Karpas-422 (cell line): ENCODE measurements at regions not wholly inside any gene's neighbourhood (a gene's known extent, or its start where the extent isn't known, plus 50 kb on each side); places are given as distances from the start of the nearest gene placed in this dataset.

ENCODE experiments used
- DNase-seq: peaks from one replicate; pipeline ENCODE4 v3.0.0-alpha.2; 2015
- H2AFZ ChIP-seq: fragments of 200-600 bp; sonication (generic); 2 replicates; pipeline ENCODE4 v1.6.1; 2014; ENCODE audit warnings: antibody characterized with exemption, low read length, mixed read lengths
- H3K27ac ChIP-seq: fragments of 200-600 bp; sonication (generic); 2 replicates; pipeline ENCODE4 v1.5.1; 2014; ENCODE audit warnings: mild to moderate bottlenecking, low read length, moderate library complexity
- H3K27me3 ChIP-seq: fragments of 200-600 bp; sonication (generic); 2 replicates; pipeline ENCODE4 v1.6.1; 2014; ENCODE audit warnings: low read length, mixed read lengths
- H3K36me3 ChIP-seq: fragments of 200-600 bp; sonication (generic); 2 replicates; pipeline ENCODE4 v1.6.1; 2014; ENCODE audit warnings: low read length, mixed read lengths; ENCODE audit not compliant: insufficient read depth
- H3K4me1 ChIP-seq: fragments of 200-600 bp; sonication (generic); 2 replicates; pipeline ENCODE4 v1.6.1; 2014; ENCODE audit warnings: mild to moderate bottlenecking, low read length, mixed read lengths
- H3K4me2 ChIP-seq: fragments of 200-600 bp; sonication (generic); 2 replicates; pipeline ENCODE4 v1.6.1; 2014; ENCODE audit warnings: low read length, low read depth, mild to moderate bottlenecking; ENCODE audit not compliant: poor library complexity, severe bottlenecking
- H3K4me3 ChIP-seq: fragments of 200-600 bp; sonication (generic); 2 replicates; pipeline ENCODE4 v1.5.1; 2014; ENCODE audit warnings: mild to moderate bottlenecking, antibody characterized with exemption, low read length, mixed read lengths
- H3K79me2 ChIP-seq: fragments of 200-600 bp; sonication (generic); 2 replicates; pipeline ENCODE4 v1.6.1; 2014; ENCODE audit warnings: mild to moderate bottlenecking, low read length, mixed read lengths
- H3K9ac ChIP-seq: fragments of 200-600 bp; sonication (generic); 2 replicates; pipeline ENCODE4 v1.6.0; 2014; ENCODE audit warnings: low read length
- H3K9me2 ChIP-seq: fragments of 200-600 bp; sonication (generic), shearing (Covaris generic); replicated peaks from 2 replicates; pipeline ENCODE4 v1.6.0; 2014; ENCODE audit warnings: mild to moderate bottlenecking, low read length, moderate library complexity; ENCODE audit not compliant: insufficient read depth
- H3K9me3 ChIP-seq: fragments of 300-700, 200-600 bp; sonication (generic); 2 replicates; pipeline ENCODE4 v1.6.1; 2014; ENCODE audit warnings: low read length, mixed read lengths
- H4K20me1 ChIP-seq: fragments of 200-600 bp; sonication (generic); 2 replicates; pipeline ENCODE4 v1.6.1; 2014; ENCODE audit warnings: mild to moderate bottlenecking, antibody characterized with exemption, low read length, low read depth; ENCODE audit not compliant: insufficient read depth

- Histone ChIP-seq H3K4me1 (no peaks in the 10 kb centered on the region), H3K9ac (no peak overlapping the region), H3K36me3 (no peaks in the 10 kb centered on the region), H3K79me2 (no peaks in the 10 kb centered on the region), H2AFZ (no peak overlapping the region), H3K27ac (no peak overlapping the region), H3K4me2 (no peak overlapping the region), H3K4me3 (no peak overlapping the region), H4K20me1 (no peaks in the 10 kb centered on the region), H3K9me2 (no peaks in the 10 kb centered on the region), H3K9me3 (no peaks in the 10 kb centered on the region), H3K27me3 (no peaks in the 10 kb centered on the region)
- no peak for DNase-seq
Measured at GRCh38 chr1:221411283-221411682, 330.6 kb downstream of the DUSP10 start.

DNA sequence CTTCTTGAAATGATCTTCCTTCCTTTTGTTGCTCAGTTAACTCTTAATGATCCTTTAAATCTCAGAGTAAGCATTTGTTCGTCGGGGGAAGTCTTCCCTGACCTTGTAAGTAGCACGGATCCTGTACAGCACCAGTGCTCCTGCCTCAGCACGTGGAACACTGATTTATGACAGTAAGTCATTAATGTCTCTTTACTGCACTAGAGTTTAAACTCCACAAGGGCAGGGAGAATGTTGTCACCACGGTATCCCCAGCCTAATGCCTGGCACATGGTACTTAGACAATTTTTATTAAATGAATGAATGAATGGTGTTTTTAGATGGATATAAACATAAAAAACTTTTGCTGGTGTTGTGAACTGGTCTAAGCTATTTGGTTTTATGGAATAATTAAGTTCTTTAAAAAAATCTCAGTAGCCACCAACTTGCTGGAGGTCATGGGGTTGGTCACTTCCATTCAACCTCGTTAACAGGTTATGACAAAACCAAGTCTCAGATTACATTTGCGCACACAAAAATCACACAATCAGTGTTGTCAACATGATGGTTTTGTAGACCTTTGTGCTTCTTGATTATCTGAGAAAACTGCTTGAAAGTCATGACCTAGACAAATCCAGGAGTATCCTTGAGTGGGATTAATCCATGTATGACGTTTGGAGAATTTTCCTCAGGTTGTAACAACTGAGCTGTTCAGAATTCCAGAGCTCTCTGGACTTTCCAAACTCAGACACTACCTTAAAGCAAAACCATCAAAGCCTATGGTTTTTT is 326.9 kb downstream of the DUSP10 start:
- no peak overlapping the region for H2AFZ ChIP-seq
- no peaks in the 10 kb centered on the region for H3K4me1 ChIP-seq
- no peak overlapping the region for H3K9ac ChIP-seq
- DNase-seq, result no peak
- H3K4me3 ChIP-seq, result no peak overlapping the region
- H3K4me2 ChIP-seq, result no peak overlapping the region
- H3K79me2 ChIP-seq, result no peaks in the 10 kb centered on the region
- H4K20me1 ChIP-seq, result no peaks in the 10 kb centered on the region
- no peaks in the 10 kb centered on the region for H3K9me3 ChIP-seq
- no peak overlapping the region for H3K27ac ChIP-seq
- H3K36me3 ChIP-seq, result no peaks in the 10 kb centered on the region
- no peaks in the 10 kb centered on the region for H3K27me3 ChIP-seq
- no peaks in the 10 kb centered on the region for H3K9me2 ChIP-seq

DNA sequence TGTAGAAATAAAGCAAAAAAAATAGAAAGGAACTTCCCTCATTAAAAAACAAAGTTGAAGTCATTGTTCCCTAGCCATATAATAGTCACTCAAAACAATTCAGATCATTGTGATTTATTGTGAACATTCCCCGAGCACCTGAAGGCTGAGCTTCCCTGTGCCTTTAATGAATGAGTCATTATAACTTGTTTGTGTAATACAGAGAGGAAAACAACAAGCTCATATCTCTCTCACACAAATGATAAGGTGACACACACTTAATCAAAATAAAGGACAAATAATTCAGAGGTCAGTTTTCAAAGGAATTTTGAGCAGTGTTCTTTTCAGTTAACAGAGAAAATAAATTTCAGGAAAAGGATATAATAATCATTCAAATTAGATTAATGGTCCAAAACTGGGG is 326.2 kb downstream of the DUSP10 start:
- Histone ChIP-seq H3K9me2 (no peaks in the 10 kb centered on the region), H3K4me2 (no peak overlapping the region), H4K20me1 (no peaks in the 10 kb centered on the region), H3K4me3 (no peak overlapping the region), H3K36me3 (no peaks in the 10 kb centered on the region), H3K27ac (no peak overlapping the region), H3K9ac (no peak overlapping the region), H2AFZ (no peak overlapping the region), H3K9me3 (no peaks in the 10 kb centered on the region), H3K79me2 (no peaks in the 10 kb centered on the region), H3K4me1 (no peaks in the 10 kb centered on the region), H3K27me3 (no peaks in the 10 kb centered on the region)
- DNase-seq, result no peak

- no peaks in the 10 kb centered on the region for H4K20me1 ChIP-seq
- no peaks in the 10 kb centered on the region for H3K4me1 ChIP-seq
- H3K9me3 ChIP-seq, result no peaks in the 10 kb centered on the region
- no peak for DNase-seq
- no peak overlapping the region for H2AFZ ChIP-seq
- no peak overlapping the region for H3K9ac ChIP-seq
- H3K4me2 ChIP-seq, result no peak overlapping the region
- no peaks in the 10 kb centered on the region for H3K9me2 ChIP-seq
- H3K4me3 ChIP-seq, result no peak overlapping the region
- H3K27ac ChIP-seq, result no peak overlapping the region
- no peaks in the 10 kb centered on the region for H3K36me3 ChIP-seq
- H3K79me2 ChIP-seq, result no peaks in the 10 kb centered on the region
- no peaks in the 10 kb centered on the region for H3K27me3 ChIP-seq
Measured at GRCh38 chr1:221416142-221416541, 325.7 kb downstream of the DUSP10 start.

- H2AFZ ChIP-seq, result no peak overlapping the region
- no peaks in the 10 kb centered on the region for H3K27me3 ChIP-seq
- H3K9me2 ChIP-seq, result no peaks in the 10 kb centered on the region
- no peaks in the 10 kb centered on the region for H3K9me3 ChIP-seq
- H3K4me3 ChIP-seq, result no peak overlapping the region
- no peak for DNase-seq
- no peak overlapping the region for H3K4me2 ChIP-seq
- no peak overlapping the region for H3K27ac ChIP-seq
- H3K36me3 ChIP-seq, result no peaks in the 10 kb centered on the region
- no peaks in the 10 kb centered on the region for H3K4me1 ChIP-seq
- H3K9ac ChIP-seq, result no peak overlapping the region
- H4K20me1 ChIP-seq, result no peaks in the 10 kb centered on the region
- no peaks in the 10 kb centered on the region for H3K79me2 ChIP-seq
Measured at GRCh38 chr1:221416723-221417122, 325.2 kb downstream of the DUSP10 start.

DNA sequence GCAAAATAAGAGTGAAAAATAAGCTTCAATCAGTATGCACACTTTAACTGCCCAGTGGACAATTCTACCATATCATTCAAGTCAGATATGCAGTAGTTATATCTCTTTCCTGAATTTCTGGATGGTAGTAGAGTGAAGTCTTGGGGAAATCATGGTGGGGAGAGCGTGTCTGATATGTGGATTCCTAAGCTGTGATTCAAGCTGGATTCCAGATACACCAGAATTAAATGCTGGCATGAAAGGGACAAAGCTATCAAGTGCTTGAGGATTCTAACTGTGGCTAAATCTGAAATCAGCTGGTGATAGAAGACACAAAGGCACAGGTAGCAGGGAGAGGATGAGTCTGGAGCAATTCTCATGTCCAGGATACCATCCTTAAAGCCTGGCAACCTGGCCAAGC is 323.5 kb downstream of the DUSP10 start:
- Histone ChIP-seq H3K4me3 (no peak overlapping the region), H3K79me2 (no peaks in the 10 kb centered on the region), H3K9me3 (no peaks in the 10 kb centered on the region), H3K9ac (no peak overlapping the region), H2AFZ (no peak overlapping the region), H4K20me1 (no peaks in the 10 kb centered on the region), H3K27ac (no peak overlapping the region), H3K27me3 (no peaks in the 10 kb centered on the region), H3K4me1 (no peaks in the 10 kb centered on the region), H3K36me3 (no peaks in the 10 kb centered on the region), H3K4me2 (no peak overlapping the region), H3K9me2 (no peaks in the 10 kb centered on the region)
- DNase-seq, result no peak

GRCh38 chr1:221419513-221420095 is 322.3 kb downstream of the DUSP10 start:
- Histone ChIP-seq H3K9me3 (no peaks in the 10 kb centered on the region), H3K36me3 (no peaks in the 10 kb centered on the region), H3K4me3 (no peak overlapping the region), H3K4me2 (no peak overlapping the region), H3K27ac (no peak overlapping the region), H3K9me2 (no peaks in the 10 kb centered on the region), H4K20me1 (no peaks in the 10 kb centered on the region), H2AFZ (no peak overlapping the region), H3K4me1 (no peaks in the 10 kb centered on the region), H3K27me3 (no peaks in the 10 kb centered on the region), H3K79me2 (no peaks in the 10 kb centered on the region), H3K9ac (no peak overlapping the region)
- no peak for DNase-seq

DNA sequence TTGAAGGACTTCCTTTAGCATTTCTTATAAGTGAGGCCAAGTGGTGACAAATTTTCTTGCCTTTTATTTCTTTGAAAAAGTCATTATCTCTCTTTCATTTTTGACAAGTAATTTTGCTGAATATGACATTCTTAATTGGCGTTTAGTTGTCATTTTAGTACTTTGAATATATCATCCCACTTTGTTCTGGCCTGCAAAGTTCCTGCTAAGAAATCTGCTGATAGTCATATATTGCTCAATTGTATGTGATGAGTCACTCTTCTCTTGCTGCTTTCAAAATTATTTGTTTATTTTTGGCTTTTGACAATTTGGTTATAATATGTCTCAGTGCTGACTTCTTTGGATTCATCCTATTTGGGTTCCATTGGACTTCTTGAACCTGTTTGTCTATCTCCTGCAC is 312.6 kb downstream of the DUSP10 start:
- H3K79me2 ChIP-seq, result no peaks in the 10 kb centered on the region
- no peak overlapping the region for H2AFZ ChIP-seq
- H3K9me3 ChIP-seq, result no peaks in the 10 kb centered on the region
- H3K36me3 ChIP-seq, result no peaks in the 10 kb centered on the region
- H3K4me2 ChIP-seq, result no peak overlapping the region
- H3K27me3 ChIP-seq, result no peaks in the 10 kb centered on the region
- no peak overlapping the region for H3K4me3 ChIP-seq
- H3K9me2 ChIP-seq, result no peaks in the 10 kb centered on the region
- H4K20me1 ChIP-seq, result no peaks in the 10 kb centered on the region
- H3K27ac ChIP-seq, result no peak overlapping the region
- no peak overlapping the region for H3K9ac ChIP-seq
- no peak for DNase-seq
- no peaks in the 10 kb centered on the region for H3K4me1 ChIP-seq
